HCT116 (cell line): ENCODE measurements at regions not wholly inside any gene's neighbourhood (a gene's known extent, or its start where the extent isn't known, plus 50 kb on each side); places are given as distances from the start of the nearest gene placed in this dataset.

Source experiments
- ATAC-seq: fragments of 200-7000 bp; cut with Tn5 transposase; 2 replicates; pipeline ENCODE4 v1.9.1; 2020; ENCODE audit warnings: mild to moderate bottlenecking, moderate library complexity
- BruUV-seq: library from RNA; stranded (reverse); fragments of 400-500 nt; replicated peaks from 2 replicates; lab custom pipeline; 2021; lab: Mats Ljungman, UMichigan
- CTCF ChIA-PET: fragments of 300-600 bp; sonication (Branson Sonifier 250); formaldehyde crosslinking; loops from one replicate; lab custom pipeline; 2021; ENCODE audit warnings: antibody characterized with exemption; lab: Charles Lee
- POLR2A ChIA-PET: fragments of 300-600, 350-600 bp; sonication (Branson Sonifier 250); formaldehyde crosslinking; loops from one replicate; lab custom pipeline; 2021; ENCODE audit warnings: antibody characterized with exemption; lab: Charles Lee
- RAD21 ChIA-PET, 2 experiments: fragments of 300-600 bp; sonication (Branson Sonifier 250); formaldehyde crosslinking; loops; one replicate each; lab custom pipeline; 2023; ENCODE audit warnings: low total read pairs in 2 of 2; ENCODE audit not compliant: uncharacterized antibody in 2 of 2, unreplicated experiment in 2 of 2, low non-redundant PET in 1 of 2; lab: Charles Lee
- DNase-seq: peaks from one replicate; pipeline ENCODE4 v3.0.0-alpha.2; 2010; ENCODE audit warnings: low read depth, low spot score
- H2AFZ ChIP-seq: fragments of 200-600 bp; shearing (Covaris generic), sonication (generic); 2 replicates; pipeline ENCODE4 v1.6.1; 2017; ENCODE audit warnings: low read depth, mixed run types, mixed read lengths, antibody characterized with exemption, low read length; ENCODE audit not compliant: poor library complexity, severe bottlenecking
- H3K27ac ChIP-seq: 2 replicates; pipeline ENCODE4 v1.5.1; 2012; ENCODE audit warnings: low read depth, low read length
- H3K27me3 ChIP-seq: fragments of 200-600 bp; sonication (generic); 2 replicates; pipeline ENCODE4 v1.6.1; 2016; ENCODE audit warnings: mixed run types, low read length, mixed read lengths; ENCODE audit not compliant: insufficient read depth
- H3K36me3 ChIP-seq, 2 experiments: fragments of 200-500 bp in 1 of 2; fragments of 200-600 bp in 1 of 2; sonication (Bioruptor generic) in 1 of 2; sonication (generic) in 1 of 2; 2 replicates each; pipeline versions ENCODE4 v1.5.1 to v1.6.1; 2014 to 2016; ENCODE audit warnings: low read length in 2 of 2, inconsistent platforms in 1 of 2, mixed read lengths in 1 of 2, mixed run types in 1 of 2; ENCODE audit not compliant: insufficient read depth in 2 of 2, control insufficient read depth in 1 of 2
- H3K4me1 ChIP-seq, 2 experiments: fragments of 200-600 bp in 1 of 2; sonication (generic) in 1 of 2; 2 replicates each; pipeline versions ENCODE4 v1.5.1 to v1.6.1; 2012 to 2017; ENCODE audit warnings: low read length in 2 of 2, inconsistent platforms in 1 of 2, mild to moderate bottlenecking in 1 of 2, mixed read lengths in 1 of 2, mixed run types in 1 of 2, moderate library complexity in 1 of 2; ENCODE audit not compliant: insufficient read depth in 2 of 2, control insufficient read depth in 1 of 2
- H3K4me2 ChIP-seq: fragments of 200-600 bp; sonication (generic); 2 replicates; pipeline ENCODE4 v1.6.1; 2017; ENCODE audit warnings: mixed run types, low read length, mixed read lengths
- H3K4me3 ChIP-seq, 2 experiments: fragments of 200-600 bp in 1 of 2; sonication (generic) in 1 of 2; replicated peaks in 1 of 2; 2 replicates each; pipeline ENCODE4 v1.5.1; 2011 to 2016; ENCODE audit warnings: low read length in 2 of 2, control low read depth in 1 of 2, low read depth in 1 of 2, mild to moderate bottlenecking in 1 of 2, mixed read lengths in 1 of 2, mixed run types in 1 of 2
- H3K79me2 ChIP-seq: fragments of 200-600 bp; sonication (generic); 2 replicates; pipeline ENCODE4 v1.6.1; 2017; ENCODE audit warnings: mild to moderate bottlenecking, mixed run types, low read length, moderate library complexity, mixed read lengths; ENCODE audit not compliant: insufficient read depth
- H3K9ac ChIP-seq: fragments of 200-600 bp; sonication (generic); 2 replicates; pipeline ENCODE4 v1.6.1; 2016; ENCODE audit warnings: low read length, mixed read lengths
- H3K9me2 ChIP-seq: fragments of 200-600 bp; sonication (generic), shearing (Covaris generic); 2 replicates; pipeline ENCODE4 v1.6.1; 2017; ENCODE audit warnings: mixed run types, mild to moderate bottlenecking, moderate library complexity; ENCODE audit not compliant: insufficient read depth
- H3K9me3 ChIP-seq, 2 experiments: fragments of 200-500 bp in 1 of 2; fragments of 200-600 bp in 1 of 2; sonication (Bioruptor generic) in 1 of 2; sonication (generic) in 1 of 2; 2 replicates each; pipeline ENCODE4 v1.6.1; 2014 to 2017; ENCODE audit warnings: low read length in 2 of 2, mixed read lengths in 2 of 2, inconsistent platforms in 1 of 2, low read depth in 1 of 2, mild to moderate bottlenecking in 1 of 2, mixed run types in 1 of 2, moderate library complexity in 1 of 2; ENCODE audit not compliant: control insufficient read depth in 1 of 2, insufficient read depth in 1 of 2
- H4K20me1 ChIP-seq: fragments of 200-600 bp; sonication (generic), shearing (Covaris generic); 2 replicates; pipeline ENCODE4 v1.6.1; 2017; ENCODE audit warnings: mixed run types, mild to moderate bottlenecking, moderate library complexity; ENCODE audit not compliant: insufficient read depth
- CTCF ChIP-seq, 3 experiments: fragments of 200-600 bp in 1 of 3; sonication (generic) in 1 of 3; IDR thresholded peaks in 2 of 3; conservative IDR thresholded peaks in 1 of 3; 2 replicates each; pipeline ENCODE4 v1.5.1; 2012 to 2017; ENCODE audit warnings: low read depth in 2 of 3, low read length in 2 of 3, antibody characterized with exemption in 1 of 3, borderline replicate concordance in 1 of 3, control low read depth in 1 of 3, mild to moderate bottlenecking in 1 of 3, mixed read lengths in 1 of 3, mixed run types in 1 of 3, moderate library complexity in 1 of 3; ENCODE audit not compliant: insufficient read depth in 1 of 3
- ELF1 ChIP-seq: IDR thresholded peaks from 2 replicates; pipeline ENCODE4 v1.6.1; 2012; ENCODE audit warnings: low read depth, borderline replicate concordance
- FOSL1 ChIP-seq: IDR thresholded peaks from 2 replicates; pipeline ENCODE4 v1.6.1; 2012; ENCODE audit warnings: low read depth
- POLR2A ChIP-seq: IDR thresholded peaks from 2 replicates; pipeline ENCODE4 v1.7.0; 2011; ENCODE audit warnings: borderline replicate concordance; ENCODE audit not compliant: insufficient read depth, insufficient read length; ENCODE audit errors: extremely low read depth
- RAD21 ChIP-seq: IDR thresholded peaks from 2 replicates; pipeline ENCODE4 v1.6.1; 2012; ENCODE audit warnings: low read depth, mild to moderate bottlenecking
- SIN3A ChIP-seq: IDR thresholded peaks from 2 replicates; pipeline ENCODE4 v1.6.1; 2012; ENCODE audit warnings: low read depth
- SRF ChIP-seq: IDR thresholded peaks from 2 replicates; pipeline ENCODE4 v1.6.1; 2012; ENCODE audit warnings: low read depth
- YY1 ChIP-seq: IDR thresholded peaks from 2 replicates; pipeline ENCODE4 v1.6.1; 2011; ENCODE audit warnings: low read length, low read depth, moderate library complexity, mild to moderate bottlenecking; ENCODE audit not compliant: insufficient replicate concordance; ENCODE audit errors: extremely low read depth
- ZNF274 ChIP-seq: fragments of 200-500 bp; sonication (Bioruptor generic); IDR thresholded peaks from 2 replicates; pipeline ENCODE4 v1.6.1; 2014; ENCODE audit warnings: mild to moderate bottlenecking, low read depth, low read length, inconsistent platforms
- intact Hi-C: fragments of 100-400 bp; cut with micrococcal nuclease; formaldehyde crosslinking; loops from 2 replicates; pipeline ENCODE4 v1.10.0; 2022

GRCh38 chr14:89719366-89720075, 235.0 kb downstream of the EFCAB11 start:
- no peak overlapping the region for H3K9ac ChIP-seq
- RAD21 ChIA-PET = no interaction called here
- CTCF ChIA-PET = no interaction called here

More at GRCh38 chr14:89719366-89720075, 235.0 kb downstream of the EFCAB11 start:
- Histone ChIP-seq H3K4me1 (no peaks in the 10 kb centered on the region), H3K4me3 (no peak overlapping the region), H3K36me3 (no peaks in the 10 kb centered on the region), H2AFZ (no peak overlapping the region), H3K9me3 (no peaks in the 10 kb centered on the region), H3K27ac (no peak overlapping the region), H3K79me2 (no peaks in the 10 kb centered on the region)
- no TSS peak for BruUV-seq
- intact Hi-C loops = no loop called here
- ATAC-seq (no peak), DNase-seq (no peak)
- TF ChIP-seq ZNF274 = no peak
- TF ChIP-seq SRF = no peak
- TF ChIP-seq POLR2A = no peak
- no peak for TF ChIP-seq SIN3A
- TF ChIP-seq YY1 = no peak
- TF ChIP-seq FOSL1 = no peak
- no peak for TF ChIP-seq CTCF (IDR thresholded peaks at IDR 0.05 in 2 of 3, conservative IDR thresholded peaks at IDR 0.05 in 1 of 3; ENCODE audit: borderline replicate concordance in 1 of 3, insufficient read depth in 1 of 3, low read depth in 2 of 3, low read length in 2 of 3)
- TF ChIP-seq ELF1 = no peak
- no peak for TF ChIP-seq RAD21
- TF ChIP-seq, all 23 proteins: peak for 0
- Histone ChIP-seq H3K27me3 (no peaks in the 10 kb centered on the region), H4K20me1 (no peaks in the 10 kb centered on the region), H3K9me2 (no peaks in the 10 kb centered on the region), H3K4me2 (no peak overlapping the region)
- POLR2A ChIA-PET = no interaction called here
